Neural progenitor cell (in vitro differentiated cells): ENCODE measurements at regions not wholly inside any gene's neighbourhood (a gene's known extent, or its start where the extent isn't known, plus 50 kb on each side); places are given as distances from the start of the nearest gene placed in this dataset.

ENCODE experiments used
- CTCF ChIP-seq: fragments of 200-600 bp; sonication (generic); IDR thresholded peaks from 2 replicates; pipeline ENCODE4 v1.5.1; 2017; ENCODE audit warnings: antibody characterized with exemption, mild to moderate bottlenecking
- EZH2 ChIP-seq: fragments of 200-600 bp; sonication (generic); IDR thresholded peaks from 2 replicates; pipeline ENCODE4 v1.6.1; 2017; ENCODE audit warnings: antibody characterized with exemption, mild to moderate bottlenecking, moderate library complexity
- EZH2phosphoT487 ChIP-seq: fragments of 200-600 bp; sonication (generic); IDR thresholded peaks from 2 replicates; pipeline ENCODE4 v1.6.1; 2017; ENCODE audit warnings: antibody characterized with exemption

GRCh38 chr5:105506692-105507277 is 1944.2 kb upstream of the NUDT12 start:
- TF ChIP-seq CTCF = peak; percentile 64
- TF ChIP-seq EZH2phosphoT487 = no peak
- TF ChIP-seq EZH2 = no peak
